Keratinocyte (primary cell): ENCODE measurements at regions not wholly inside any gene's neighbourhood (a gene's known extent, or its start where the extent isn't known, plus 50 kb on each side); places are given as distances from the start of the nearest gene placed in this dataset.

ENCODE experiments used
- DNase-seq: peaks from one replicate; pipeline ENCODE4 v3.0.0-alpha.2; 2011; ENCODE audit warnings: low read depth, missing footprints, low spot score
- FAIRE-seq: peaks from 2 replicates; lab custom pipeline; 2011; peaks lifted over from hg19 to GRCh38; lab: Jason Lieb, UNC
- H2AFZ ChIP-seq: 2 replicates; pipeline ENCODE4 v1.6.0; 2012; ENCODE audit warnings: low read length, control low read depth, inconsistent platforms; ENCODE audit not compliant: control insufficient read depth
- H3K27ac ChIP-seq: 2 replicates; pipeline ENCODE4 v1.5.1; 2011; ENCODE audit warnings: low read length; ENCODE audit not compliant: control insufficient read depth, insufficient read depth
- H3K27me3 ChIP-seq: 3 replicates; pipeline ENCODE4 v1.6.0; 2011; ENCODE audit warnings: low read length; ENCODE audit not compliant: control insufficient read depth, insufficient read depth; ENCODE audit errors: extremely low read depth
- H3K36me3 ChIP-seq, 2 experiments: 2 replicates in 1 of 2; 3 replicates in 1 of 2; pipeline ENCODE4 v1.5.1; 2011; ENCODE audit warnings: low read length in 2 of 2, mild to moderate bottlenecking in 1 of 2; ENCODE audit not compliant: control insufficient read depth in 2 of 2, insufficient read depth in 2 of 2; ENCODE audit errors: extremely low read depth in 1 of 2
- H3K4me1 ChIP-seq: 3 replicates; pipeline ENCODE4 v1.5.1; 2011; ENCODE audit warnings: low read length; ENCODE audit not compliant: control insufficient read depth, insufficient read depth; ENCODE audit errors: extremely low read depth
- H3K4me2 ChIP-seq: 3 replicates; pipeline ENCODE4 v1.6.0; 2011; ENCODE audit warnings: low read depth, low read length; ENCODE audit not compliant: control insufficient read depth, insufficient read depth; ENCODE audit errors: extremely low read depth
- H3K4me3 ChIP-seq, 3 experiments: fragments of 200-600 bp in 1 of 3; sonication (generic) in 1 of 3; 2 replicates in 2 of 3; 3 replicates in 1 of 3; pipeline ENCODE4 v1.5.1; 2011 to 2016; ENCODE audit warnings: low read length in 3 of 3, mild to moderate bottlenecking in 3 of 3, control low read depth in 2 of 3, inconsistent platforms in 1 of 3, low read depth in 1 of 3, mixed read lengths in 1 of 3, mixed run types in 1 of 3, moderate library complexity in 1 of 3; ENCODE audit not compliant: control insufficient read depth in 2 of 3, insufficient read depth in 2 of 3; ENCODE audit errors: extremely low read depth in 1 of 3
- H3K79me2 ChIP-seq: 2 replicates; pipeline ENCODE4 v1.6.0; 2012; ENCODE audit warnings: low read length; ENCODE audit not compliant: control insufficient read depth, insufficient read depth
- H3K9ac ChIP-seq: 3 replicates; pipeline ENCODE4 v1.6.0; 2011; ENCODE audit warnings: low read length; ENCODE audit not compliant: control insufficient read depth, insufficient read depth; ENCODE audit errors: extremely low read depth
- H3K9me1 ChIP-seq: 3 replicates; pipeline ENCODE4 v1.6.0; 2011; ENCODE audit warnings: low read length; ENCODE audit not compliant: control insufficient read depth, insufficient read depth; ENCODE audit errors: extremely low read depth
- H3K9me3 ChIP-seq: 2 replicates; pipeline ENCODE4 v1.5.1; 2012; ENCODE audit warnings: low read depth, low read length; ENCODE audit not compliant: control insufficient read depth
- H4K20me1 ChIP-seq: 3 replicates; pipeline ENCODE4 v1.6.0; 2011; ENCODE audit warnings: low read length; ENCODE audit not compliant: control insufficient read depth, insufficient read depth; ENCODE audit errors: extremely low read depth
- CTCF ChIP-seq, 3 experiments: IDR thresholded peaks in 1 of 3; conservative IDR thresholded peaks in 1 of 3; optimal IDR thresholded peaks in 1 of 3; 2 replicates in 2 of 3; 3 replicates in 1 of 3; pipeline versions ENCODE3 to v1.5.1; 2011; ENCODE audit warnings: low read length in 3 of 3, mild to moderate bottlenecking in 3 of 3, moderate library complexity in 2 of 3, control low read depth in 1 of 3, inconsistent platforms in 1 of 3; ENCODE audit not compliant: insufficient read depth in 2 of 3; ENCODE audit errors: extremely low read depth in 1 of 3
- EZH2 ChIP-seq: IDR thresholded peaks from one replicate; pipeline ENCODE4 v1.6.1; 2012; ENCODE audit warnings: inconsistent platforms, mild to moderate bottlenecking, low read length, moderate library complexity
- dilution Hi-C: fragments of 300-500 bp; cut with MboI; formaldehyde crosslinking; loops from one replicate; pipeline ENCODE4 v1.7.0; 2020; ENCODE audit warnings: low sequenced_read_pairs; ENCODE audit not compliant: extremely low pct_ligation_motif_present

DNA sequence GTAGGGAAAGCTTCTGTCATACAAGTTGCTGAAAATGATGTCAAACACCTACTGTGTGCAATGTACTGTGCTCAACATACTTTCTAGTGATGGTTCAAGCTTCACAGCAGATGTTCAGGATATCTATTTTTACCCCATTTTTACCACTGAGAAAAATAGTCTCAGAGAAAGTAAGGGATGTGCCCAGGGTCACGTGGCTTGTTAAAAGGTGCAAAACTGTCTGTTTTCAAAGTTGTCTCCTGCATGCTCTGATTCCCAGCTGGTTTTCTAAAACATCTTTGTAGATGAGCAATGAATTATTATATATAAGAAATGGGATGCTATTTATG lies 145.5 kb upstream of the LHCGR start:
- DNase-seq (no peak), FAIRE-seq (no peak)
- Histone ChIP-seq H3K9me1 (no peaks in the 10 kb centered on the region), H3K27me3 (no peaks in the 10 kb centered on the region), H3K4me1 (no peaks in the 10 kb centered on the region), H3K27ac (no peak overlapping the region), H4K20me1 (no peaks in the 10 kb centered on the region), H3K36me3 (no peaks in the 10 kb centered on the region), H2AFZ (no peak overlapping the region), H3K9me3 (no peaks in the 10 kb centered on the region), H3K79me2 (no peaks in the 10 kb centered on the region), H3K4me3 (no peak overlapping the region), H3K4me2 (no peak overlapping the region), H3K9ac (no peak overlapping the region)
- dilution Hi-C loops = no loop called here
- TF ChIP-seq EZH2 (no peak), CTCF (optimal IDR thresholded peaks at IDR 0.05 in 1 of 3, IDR thresholded peaks at IDR 0.05 in 1 of 3, conservative IDR thresholded peaks at IDR 0.05 in 1 of 3; ENCODE audit: extremely low read depth in 1 of 3, insufficient read depth in 2 of 3, low read length in 3 of 3) (no peak)

GRCh38 chr2:48900321-48901014 lies 144.9 kb upstream of the LHCGR start:
- Histone ChIP-seq H3K9me1 (no peaks in the 10 kb centered on the region), H3K27me3 (no peaks in the 10 kb centered on the region), H2AFZ (no peak overlapping the region), H3K36me3 (no peaks in the 10 kb centered on the region), H3K4me2 (no peak overlapping the region), H3K4me3 (no peak overlapping the region), H3K79me2 (no peaks in the 10 kb centered on the region), H4K20me1 (no peaks in the 10 kb centered on the region), H3K9me3 (no peaks in the 10 kb centered on the region), H3K9ac (no peak overlapping the region), H3K4me1 (no peaks in the 10 kb centered on the region), H3K27ac (no peak overlapping the region)
- FAIRE-seq (no peak), DNase-seq (no peak)
- dilution Hi-C loops = no loop called here
- TF ChIP-seq CTCF (optimal IDR thresholded peaks at IDR 0.05 in 1 of 3, IDR thresholded peaks at IDR 0.05 in 1 of 3, conservative IDR thresholded peaks at IDR 0.05 in 1 of 3; ENCODE audit: extremely low read depth in 1 of 3, insufficient read depth in 2 of 3, low read length in 3 of 3) (no peak), EZH2 (no peak)
